ENCODE measurements at regions not wholly inside any gene's neighbourhood (a gene's known extent, or its start where the extent isn't known, plus 50 kb on each side); places are given as distances from the start of the nearest gene placed in this dataset.
"Not testable (repeated sequence)": the region's sequence is repeated elsewhere in the genome, so short reads cannot be mapped to it uniquely, and the experiment has no call there.

DNA sequence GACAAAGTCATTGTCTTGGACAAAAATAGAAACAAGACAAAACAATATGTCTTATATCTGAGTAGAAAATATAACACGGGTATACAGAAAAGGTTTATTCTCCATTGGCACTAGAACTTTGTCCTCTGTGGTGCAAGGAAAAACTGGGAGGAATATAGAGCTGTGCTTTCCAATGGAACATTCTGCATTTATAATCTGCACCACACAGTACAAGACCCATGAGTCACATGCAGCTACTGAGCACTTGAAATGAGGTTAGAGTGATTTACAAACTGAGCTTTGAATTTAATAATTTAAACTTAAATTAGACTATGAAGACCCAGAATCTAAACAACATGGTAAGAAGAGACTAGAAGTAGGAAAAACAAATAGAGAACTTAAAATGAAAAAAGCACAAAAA lies 86.1 kb downstream of the RAP2A start:
- no peak for DNase-seq

DNA sequence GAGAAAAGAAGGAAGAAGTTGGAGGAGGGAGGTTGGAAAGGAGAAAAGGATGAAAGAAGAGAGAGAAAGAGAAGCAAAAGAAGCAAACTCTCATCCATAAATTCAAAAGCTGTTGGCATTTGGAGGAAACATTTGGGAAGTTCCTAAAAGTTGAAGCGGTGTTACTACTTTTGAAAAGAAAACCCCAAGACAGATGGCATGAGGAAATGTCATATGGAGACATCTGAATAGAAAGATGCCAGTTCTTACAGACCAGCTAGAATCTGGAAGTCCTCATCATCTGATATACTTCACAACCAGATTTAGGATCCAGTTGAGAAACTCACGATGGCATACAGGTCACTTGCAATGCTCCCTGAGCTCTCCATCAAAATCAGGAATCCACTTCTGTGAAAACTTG lies 86.9 kb downstream of the RAP2A start:
- DNase-seq = no peak

DNA sequence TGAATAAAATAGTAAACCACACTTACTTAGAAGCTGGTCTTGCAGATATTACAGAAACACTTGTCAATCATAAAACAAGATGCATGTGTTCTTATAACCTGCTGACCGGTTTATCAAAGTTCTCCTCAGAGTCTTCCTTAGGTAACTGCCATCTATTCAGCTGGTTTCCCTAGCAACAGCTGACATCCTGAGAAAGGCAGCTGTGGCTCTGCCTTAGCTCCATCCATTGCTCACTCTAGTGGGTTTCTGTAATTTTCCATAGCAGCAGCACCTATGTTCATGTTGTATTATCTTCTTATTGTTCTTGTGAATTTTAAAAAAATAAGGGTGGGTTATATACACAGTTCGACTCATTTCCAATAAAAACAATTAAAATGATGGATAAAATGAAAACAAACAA lies 87.8 kb downstream of the RAP2A start:
- no peak for DNase-seq

DNA sequence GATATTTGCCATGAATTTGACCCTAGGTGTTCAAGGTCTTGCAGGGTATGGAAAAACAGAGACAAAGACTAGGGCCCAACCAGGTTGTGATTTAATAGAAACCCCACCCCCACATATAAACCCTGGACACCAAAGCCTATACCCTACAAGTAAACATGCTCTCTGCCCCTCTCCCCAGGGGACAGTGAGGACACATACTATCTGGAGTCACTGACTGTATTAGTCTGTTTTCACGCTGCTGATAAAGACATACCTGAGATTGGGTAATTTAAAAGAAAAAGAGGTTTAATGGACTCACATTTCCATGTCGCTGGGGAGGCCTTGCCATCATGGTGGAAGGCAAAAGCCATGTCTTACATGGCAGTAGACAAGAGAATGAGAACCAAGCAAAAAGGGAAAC lies 88.3 kb downstream of the RAP2A start:
- DNase-seq = no peak

DNA sequence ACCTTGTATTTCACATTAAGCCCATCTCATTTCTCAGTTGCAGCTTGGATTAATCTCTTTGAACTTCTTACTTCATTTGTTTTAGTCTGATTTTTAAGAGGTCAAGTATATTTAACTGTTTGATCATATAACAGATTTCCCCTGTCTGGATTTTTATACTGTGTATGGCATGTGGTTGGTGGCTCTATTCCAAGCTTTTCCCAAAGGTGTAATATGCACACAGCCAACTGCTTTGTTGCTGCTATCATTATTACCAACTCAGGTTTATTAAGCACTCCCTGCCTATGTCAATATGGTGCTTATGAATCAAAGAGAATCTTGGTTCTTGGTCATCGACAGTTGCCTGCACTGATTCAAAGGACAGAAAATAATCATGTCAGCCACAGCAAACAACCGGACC lies 92.6 kb downstream of the RAP2A start:
- no peak for DNase-seq

DNA sequence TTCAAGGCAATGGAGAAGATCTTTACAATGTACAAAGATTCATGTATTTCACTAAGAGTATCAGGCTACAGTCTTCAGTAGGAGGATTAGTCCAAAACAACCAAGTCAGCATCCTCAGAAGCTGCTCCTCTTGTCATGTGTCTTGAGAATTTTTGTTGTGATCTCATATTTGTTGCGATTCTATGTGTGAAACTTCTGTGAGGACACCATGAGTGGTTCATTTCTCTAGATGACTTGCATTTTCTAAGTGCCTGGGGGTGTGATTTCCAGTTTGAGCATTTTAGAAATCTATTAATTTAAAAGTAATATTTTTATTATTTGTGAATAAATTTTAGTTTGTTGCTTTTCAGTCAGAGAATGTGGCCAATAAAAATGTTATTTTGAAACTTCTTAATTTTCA lies 94.5 kb downstream of the RAP2A start:
- DNase-seq = no peak

DNA sequence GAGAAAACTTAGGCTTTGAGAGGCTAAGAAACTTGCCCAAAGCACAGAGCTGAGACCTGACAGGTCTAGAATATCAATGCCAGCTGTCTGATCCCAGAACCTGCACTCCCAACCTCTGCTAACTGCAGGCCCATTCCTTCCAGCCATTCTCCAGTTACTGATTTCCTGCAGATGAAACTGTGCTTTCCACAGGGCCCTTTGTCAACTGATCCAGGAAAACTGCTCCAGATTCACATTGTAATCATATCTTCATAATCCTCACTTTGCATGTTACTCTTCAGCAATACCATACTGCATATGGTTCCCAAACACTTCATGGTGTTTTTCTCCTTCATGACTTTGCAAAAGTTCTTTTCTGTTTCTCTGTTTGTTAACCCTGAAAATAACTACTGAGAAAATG lies 100.6 kb downstream of the RAP2A start:
- no peak for DNase-seq

DNA sequence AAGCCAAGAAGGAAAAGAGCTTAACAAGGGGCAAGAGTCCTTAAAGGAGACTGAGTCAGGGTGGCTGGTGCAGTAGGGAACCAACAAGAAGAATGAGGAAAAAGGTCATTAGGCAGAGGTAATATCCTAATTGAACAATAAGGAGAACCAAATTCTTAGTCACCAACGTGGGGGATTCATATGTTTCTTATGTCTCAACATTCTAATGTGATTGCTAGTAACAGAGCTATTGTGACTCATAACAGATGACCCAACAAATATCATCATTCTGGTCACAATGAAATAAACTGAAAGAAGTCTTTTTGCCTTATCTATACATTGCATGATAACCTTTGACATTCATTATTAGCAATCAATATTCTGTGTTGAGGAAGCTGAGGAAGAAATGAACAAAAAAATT lies 101.6 kb downstream of the RAP2A start:
- DNase-seq = no peak

DNA sequence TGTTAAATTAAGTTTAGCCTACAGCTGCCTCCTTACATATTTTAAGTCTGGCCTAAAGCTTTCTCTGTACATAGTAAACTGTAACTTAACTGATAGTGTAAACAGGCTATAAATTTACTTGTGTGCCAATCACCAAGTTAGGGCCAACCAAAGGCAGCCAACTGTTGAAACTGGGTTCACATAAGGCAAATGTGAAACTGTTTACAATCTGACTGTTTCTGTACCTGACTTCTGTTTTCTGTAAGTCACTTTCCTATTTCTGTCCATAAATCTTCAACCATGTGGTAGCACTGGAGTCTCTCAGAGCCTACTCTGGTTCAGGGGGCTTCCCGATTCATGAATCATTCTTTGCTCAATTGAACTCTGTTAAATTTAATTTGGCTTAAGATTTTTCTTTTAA lies 103.1 kb downstream of the RAP2A start:
- DNase-seq = no peak

DNA sequence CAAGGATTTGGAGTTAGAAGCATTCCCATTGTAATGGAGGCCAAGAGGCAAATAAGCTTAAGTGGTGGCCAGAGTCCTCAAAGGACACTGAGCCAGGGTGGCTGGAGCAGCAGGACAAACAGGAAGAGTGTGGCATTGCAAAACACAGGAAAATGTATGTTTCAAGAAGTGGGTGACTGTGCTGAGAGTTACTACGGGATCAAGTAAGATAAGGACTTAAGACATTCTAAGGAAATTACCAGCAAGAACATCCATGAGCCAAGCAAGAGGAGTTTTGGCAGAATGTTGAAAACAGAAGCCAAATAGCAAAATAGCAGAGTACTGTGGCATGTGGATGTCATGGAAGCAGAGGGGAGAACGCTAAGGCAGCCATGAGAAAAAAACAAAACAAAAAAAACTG lies 104.2 kb downstream of the RAP2A start:
- no peak for DNase-seq

DNA sequence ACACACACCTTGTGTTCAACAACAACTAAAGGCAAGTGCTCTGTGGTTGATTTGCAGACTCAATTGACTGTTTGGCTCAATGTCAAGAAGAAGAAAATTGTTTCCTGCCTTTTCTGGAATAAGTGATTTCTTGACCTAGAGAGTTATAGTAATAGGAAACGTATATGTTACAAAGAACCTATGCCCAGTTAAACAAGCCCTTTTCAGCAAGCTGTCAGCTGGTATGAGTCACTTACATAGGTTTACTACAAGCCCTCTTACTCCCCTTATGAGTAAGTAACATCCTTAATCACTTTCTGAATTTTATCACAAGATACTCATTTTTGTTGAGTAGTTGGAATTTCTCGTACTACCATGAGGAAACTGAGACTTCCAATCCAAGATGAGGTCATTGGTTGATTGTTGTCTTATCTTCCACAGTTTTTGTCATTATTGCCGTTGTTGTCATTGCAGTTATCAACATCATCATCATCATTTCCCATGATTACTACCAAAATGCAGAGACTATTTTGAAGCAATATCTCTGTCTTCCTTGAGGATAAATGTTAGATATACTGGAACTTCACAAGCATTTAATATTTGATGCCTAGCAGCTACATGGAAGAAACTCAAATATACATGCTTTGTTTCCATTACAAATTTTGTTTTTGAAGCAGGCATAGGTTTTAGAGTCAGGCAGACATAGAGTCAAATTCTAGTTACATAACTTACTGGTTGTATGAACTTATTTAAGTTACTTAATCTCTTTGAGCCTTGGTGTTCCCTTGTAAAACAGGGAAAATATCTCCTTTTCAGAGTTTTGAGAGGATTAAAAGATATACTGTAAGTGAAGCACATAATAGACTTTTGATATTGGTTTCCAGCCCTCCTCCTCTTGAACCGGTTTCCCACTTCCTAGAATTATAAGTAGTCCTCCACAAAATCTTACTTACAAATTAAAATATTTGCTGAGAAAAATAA lies 106.0 kb downstream of the RAP2A start:
- peak; percentile 22 for DNase-seq

DNA sequence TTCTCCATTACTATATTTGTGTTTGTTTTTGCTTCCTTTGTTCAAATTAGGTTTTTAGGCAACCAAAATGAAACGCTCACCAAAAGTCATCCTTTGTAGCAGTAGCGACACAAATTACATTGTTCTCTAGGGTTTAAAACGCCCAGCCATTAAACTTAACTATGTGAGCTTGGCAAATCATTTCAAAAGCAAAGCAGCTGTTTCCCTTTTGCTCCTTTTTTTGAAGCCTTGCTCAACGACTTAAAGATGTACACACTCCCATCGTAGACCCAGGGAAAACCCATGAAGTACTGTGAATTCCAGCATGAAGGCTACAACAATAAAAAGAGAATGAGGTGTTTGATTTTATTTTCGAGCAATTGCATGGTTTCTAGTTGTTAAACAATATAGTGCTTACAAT lies 106.7 kb downstream of the RAP2A start:
- peak; percentile 72 for DNase-seq

DNA sequence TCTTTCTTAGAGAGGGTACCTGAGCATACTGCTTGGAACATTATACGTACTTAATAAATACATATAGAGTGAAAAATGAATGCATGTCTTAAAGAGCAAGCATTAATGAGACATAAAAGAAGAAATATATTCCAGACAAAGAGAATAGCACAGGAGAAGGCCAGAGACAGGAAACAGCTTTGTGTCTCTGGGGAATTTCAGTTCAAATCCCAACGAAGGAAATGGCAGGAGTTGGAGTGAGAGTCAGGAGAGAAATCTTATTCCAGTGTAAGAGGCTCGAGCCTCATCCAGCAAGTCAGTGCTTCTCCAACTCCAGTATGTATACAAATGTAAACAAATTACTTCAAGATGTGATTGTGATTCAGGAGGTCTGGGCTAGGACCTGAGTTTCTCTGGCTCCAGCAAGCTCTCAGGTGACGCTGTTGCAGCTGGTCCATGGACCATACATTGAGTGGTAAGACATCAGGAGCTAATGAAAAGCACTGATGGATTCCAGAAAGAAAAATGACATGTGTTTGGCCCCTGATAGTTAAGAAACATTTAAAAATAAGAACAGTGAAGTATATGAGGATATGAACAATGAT lies 108.2 kb downstream of the RAP2A start:
- DNase-seq = peak; percentile 82

DNA sequence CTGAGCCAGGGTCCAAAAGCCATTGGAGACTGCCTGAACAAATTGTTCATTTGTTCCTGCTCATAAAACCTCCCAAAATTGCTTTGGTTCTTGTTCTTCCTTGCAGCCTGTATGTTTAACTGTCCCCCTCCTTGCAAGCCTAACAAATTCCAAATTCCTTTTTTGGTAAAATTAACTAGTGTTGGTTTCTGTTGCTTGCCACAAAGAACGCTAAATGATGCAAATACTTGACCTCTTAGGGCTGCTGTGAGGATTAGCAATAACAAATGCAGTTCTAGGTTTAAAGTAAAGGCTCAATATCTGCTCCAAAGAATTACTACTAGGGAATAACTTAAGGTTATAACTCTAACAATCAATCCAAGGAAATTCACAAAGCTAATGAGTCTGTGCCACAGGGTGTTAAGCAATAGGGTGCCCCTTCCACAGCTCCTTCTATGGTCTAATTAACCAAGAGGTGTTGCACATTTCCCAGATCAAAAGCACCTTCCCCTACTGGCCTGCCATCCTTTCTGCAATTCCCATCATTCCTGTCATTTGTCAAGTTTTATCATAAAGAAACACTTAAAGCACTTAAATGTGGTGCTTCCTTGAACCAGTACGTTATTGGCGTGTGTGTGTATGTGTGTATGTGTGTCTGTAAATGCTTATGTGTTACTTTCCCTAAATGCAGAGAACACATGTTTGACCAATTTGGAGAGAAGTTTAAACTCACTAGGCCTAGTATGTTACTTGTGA lies 110.2 kb downstream of the RAP2A start:
- no peak for DNase-seq

DNA sequence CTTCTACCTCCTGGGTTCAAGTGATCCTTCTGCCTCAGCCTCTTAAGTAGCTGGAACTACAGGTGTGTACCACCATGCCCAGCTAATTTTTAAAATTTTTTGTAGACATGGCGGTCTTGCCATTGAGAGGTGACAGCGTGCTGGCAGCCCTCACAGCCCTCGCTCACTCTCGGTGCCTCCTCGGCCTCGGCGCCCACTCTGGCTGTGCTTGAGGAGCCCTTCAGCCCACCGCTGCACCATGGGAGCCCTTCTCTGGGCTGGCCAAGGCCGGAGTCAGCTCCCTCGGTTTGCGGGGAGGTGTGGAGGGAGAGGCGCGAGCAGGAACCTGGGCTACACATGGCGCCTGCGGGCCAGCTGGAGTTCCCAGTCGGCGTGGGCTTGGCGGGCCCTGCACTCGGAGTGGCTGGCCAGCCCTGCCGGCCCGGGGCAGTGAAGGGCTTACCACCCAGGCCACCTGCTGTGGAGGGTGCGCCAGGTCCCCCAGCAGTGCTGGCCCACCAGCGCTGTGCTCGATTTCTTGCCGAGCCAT lies 111.1 kb downstream of the RAP2A start:
- not testable (repeated sequence) for DNase-seq

DNA sequence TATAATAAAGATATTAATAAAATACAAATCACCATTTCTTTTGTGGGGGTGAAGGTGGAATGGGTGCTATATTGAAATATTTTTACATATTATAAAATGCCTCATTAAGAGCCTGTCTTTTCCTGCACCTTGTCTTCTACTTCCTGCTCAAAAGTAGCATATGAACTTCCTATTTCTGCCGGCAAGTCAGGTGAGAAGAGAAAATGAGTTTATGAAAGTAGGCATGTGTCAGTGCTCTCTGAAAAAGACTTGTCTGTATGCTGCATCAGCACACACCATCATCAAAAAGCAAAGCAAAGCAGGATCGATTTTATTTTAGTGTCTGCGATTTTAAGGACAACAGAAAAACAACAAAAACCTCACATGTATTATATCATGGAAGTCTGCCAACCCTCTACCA lies 114.2 kb downstream of the RAP2A start:
- DNase-seq = no peak

DNA sequence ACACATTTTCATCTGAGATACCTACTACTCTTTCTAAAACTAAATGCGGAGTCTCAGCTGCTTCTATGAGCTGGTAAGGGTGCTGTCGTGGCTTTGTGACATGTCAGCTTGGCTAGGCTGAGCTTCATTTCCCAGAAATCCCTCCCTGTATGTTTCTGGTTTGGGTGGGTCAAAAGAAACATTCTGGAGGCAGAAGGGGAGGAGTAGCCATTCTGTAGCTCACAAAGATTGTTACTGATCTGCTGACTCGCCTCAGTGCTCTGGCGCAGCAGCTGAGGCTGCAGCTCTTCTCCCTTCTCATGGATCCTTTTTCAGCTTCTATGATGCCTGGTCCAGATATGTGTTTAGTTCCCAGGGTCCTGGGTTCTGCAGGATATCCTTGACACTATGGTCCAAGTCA lies 114.7 kb downstream of the RAP2A start:
- DNase-seq = no peak

DNA sequence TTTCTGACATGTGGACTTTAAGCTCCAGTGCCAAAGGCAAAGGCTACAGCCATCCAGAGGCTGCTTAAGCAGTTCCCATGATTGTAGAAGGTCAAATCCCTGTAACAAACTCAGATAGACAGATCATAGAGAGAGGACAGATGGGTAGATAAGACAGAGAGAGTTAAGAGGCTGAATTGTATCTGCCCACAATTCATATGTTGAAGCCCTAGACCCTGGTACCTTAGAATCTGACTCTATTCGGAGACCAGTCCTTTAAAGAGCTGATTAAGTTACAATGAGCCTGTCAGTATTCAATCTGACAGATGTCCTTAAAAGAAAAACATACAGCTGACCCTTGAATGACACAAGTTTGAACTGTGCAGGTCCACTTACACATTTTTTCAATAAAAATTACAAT lies 115.2 kb downstream of the RAP2A start:
- no peak for DNase-seq

DNA sequence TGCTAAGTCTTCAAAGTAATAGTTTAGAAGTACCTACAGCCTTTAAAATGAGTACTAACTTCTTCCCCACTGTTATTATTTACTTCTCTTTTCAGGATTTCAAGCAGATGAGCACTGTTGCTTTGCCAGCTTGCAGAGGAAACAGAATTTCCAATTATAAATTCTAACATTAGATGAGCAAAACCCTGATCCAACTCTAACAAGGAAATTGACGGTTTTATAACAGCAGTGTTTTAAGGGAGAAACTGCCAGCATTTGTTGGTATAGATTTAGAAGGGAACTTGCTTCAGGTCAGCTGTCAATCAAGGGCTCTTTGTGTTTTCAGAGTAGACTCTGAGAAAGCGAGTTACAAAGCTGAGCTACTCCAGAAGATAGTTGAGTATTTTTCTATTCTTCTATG lies 120.5 kb downstream of the RAP2A start:
- DNase-seq = no peak

DNA sequence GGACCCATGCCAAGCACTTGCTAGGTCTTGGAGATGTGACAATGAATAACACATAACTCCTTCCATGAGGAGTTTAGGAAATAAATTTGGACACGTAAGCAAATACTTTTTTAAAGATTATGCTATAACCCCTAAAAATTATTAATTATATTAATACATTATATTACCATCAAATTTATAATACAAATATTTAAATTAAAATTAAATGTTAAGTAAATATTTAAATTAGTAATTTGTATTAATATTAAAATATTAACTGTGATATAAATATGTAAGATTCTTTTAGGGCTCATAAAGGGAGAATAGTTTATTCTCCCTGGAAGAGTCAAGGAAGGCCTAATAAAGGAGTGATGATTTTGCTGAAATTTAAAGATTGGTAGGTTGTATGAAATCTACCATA lies 121.1 kb downstream of the RAP2A start:
- no peak for DNase-seq

DNA sequence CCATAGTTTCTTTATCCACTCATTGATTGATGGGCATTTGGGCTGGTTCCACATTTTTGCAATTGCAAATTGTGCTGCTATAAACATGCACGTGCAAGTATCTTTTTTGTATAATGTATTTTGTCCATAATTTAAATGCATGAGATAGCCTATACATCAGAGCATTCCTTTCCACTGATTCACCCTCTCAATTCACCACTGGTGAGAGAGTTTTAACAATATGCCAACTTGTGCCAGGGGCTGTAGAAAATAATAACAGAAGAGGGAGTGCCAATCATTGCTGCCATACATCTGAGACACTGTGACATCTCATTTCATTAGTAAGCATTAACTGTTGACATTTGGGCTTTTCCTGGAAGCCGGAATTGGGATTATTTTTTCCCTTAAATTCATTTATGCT lies 125.1 kb downstream of the RAP2A start:
- DNase-seq = no peak

DNA sequence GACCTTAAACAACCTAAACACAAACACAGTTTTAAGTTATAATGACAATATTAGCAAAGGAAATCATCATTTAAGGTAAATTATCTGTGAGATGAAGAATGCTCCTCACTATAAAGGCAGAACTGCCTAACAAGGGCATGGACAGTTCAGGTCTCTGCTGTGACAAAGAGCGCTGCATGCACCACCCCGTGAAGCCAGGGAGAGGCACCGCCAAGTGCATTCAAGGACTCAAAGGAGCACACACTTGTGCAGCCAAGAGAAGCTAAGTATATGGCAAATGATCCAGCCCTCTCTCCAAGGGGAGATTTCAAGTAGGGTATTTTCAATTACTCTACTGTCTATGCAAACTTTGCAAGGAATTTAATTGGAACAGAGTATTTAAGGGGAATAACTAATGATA lies 126.0 kb downstream of the RAP2A start:
- no peak for DNase-seq

DNA sequence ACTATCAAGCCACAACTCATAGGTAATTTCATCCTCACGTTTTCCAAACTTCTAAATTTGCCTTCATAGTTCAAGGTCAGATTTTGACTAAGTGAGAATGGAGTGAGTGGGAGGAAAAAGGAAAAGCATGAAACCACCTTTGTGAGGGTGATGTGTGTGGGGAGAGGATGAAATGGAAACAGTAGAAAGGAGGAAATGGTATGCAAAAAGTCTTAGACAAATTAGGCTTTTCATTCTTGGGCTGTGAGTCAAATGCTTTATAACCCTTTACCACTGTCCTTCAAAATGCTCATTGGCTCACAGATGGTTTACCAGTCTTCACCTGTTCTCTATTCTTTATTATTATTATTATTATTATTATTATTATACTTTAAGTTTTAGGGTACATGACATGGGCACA lies 127.2 kb downstream of the RAP2A start:
- no peak for DNase-seq
